Kidney (tissue), 13 donors: ENCODE measurements at regions not wholly inside any gene's neighbourhood (a gene's known extent, or its start where the extent isn't known, plus 50 kb on each side); places are given as distances from the start of the nearest gene placed in this dataset.
A peak's percentile ranks its signal among the peaks of the same experiment; 100 is the strongest.

Experiments used
- DNase-seq, 5 donors: peaks; one replicate each; pipeline ENCODE4 v3.0.0-alpha.2; 2013 to 2020
- FAIRE-seq: peaks from 2 replicates; lab custom pipeline; 2012; peaks lifted over from hg19 to GRCh38; lab: Jason Lieb, UNC
- H3K27ac ChIP-seq, 2 donors: one replicate each; pipeline ENCODE4 v1.7.0; 2013; ENCODE audit warnings: low read depth in 2 of 2, low read length in 2 of 2, inconsistent platforms in 1 of 2
- H3K27me3 ChIP-seq: one replicate; pipeline ENCODE4 v1.7.1; 2013; ENCODE audit warnings: low read length, inconsistent platforms; ENCODE audit not compliant: control insufficient read depth, insufficient read depth
- H3K36me3 ChIP-seq, 3 donors: one replicate each; pipeline versions ENCODE4 v1.7.0 to v1.7.1; 2013; ENCODE audit warnings: low read length in 3 of 3, control low read depth in 1 of 3, inconsistent platforms in 1 of 3; ENCODE audit not compliant: insufficient read depth in 3 of 3, control insufficient read depth in 2 of 3
- H3K4me1 ChIP-seq, 3 donors: one replicate each; pipeline versions ENCODE4 v1.7.0 to v1.7.1; 2013; ENCODE audit warnings: low read length in 3 of 3, inconsistent platforms in 1 of 3, low read depth in 1 of 3; ENCODE audit not compliant: control insufficient read depth in 2 of 3, insufficient read depth in 2 of 3
- H3K4me3 ChIP-seq, 3 donors: one replicate each; pipeline versions ENCODE4 v1.7.0 to v1.8.1; 2013; ENCODE audit warnings: low read length in 3 of 3, control low read depth in 1 of 3, inconsistent platforms in 1 of 3
- H3K9ac ChIP-seq, 3 donors: one replicate each; pipeline versions ENCODE4 v1.7.0 to v1.7.1; 2013; ENCODE audit warnings: low read length in 3 of 3, control low read depth in 1 of 3, inconsistent platforms in 1 of 3
- H3K9me3 ChIP-seq, 3 donors: one replicate each; pipeline versions ENCODE4 v1.7.0 to v1.7.1; 2013; ENCODE audit warnings: low read length in 3 of 3, control low read depth in 1 of 3, inconsistent platforms in 1 of 3; ENCODE audit not compliant: control insufficient read depth in 2 of 3, insufficient read depth in 1 of 3
- CTCF ChIP-seq: IDR thresholded peaks from 3 replicates; pipeline ENCODE4 v1.5.1; 2012; ENCODE audit warnings: mild to moderate bottlenecking, moderate library complexity, borderline replicate concordance; ENCODE audit not compliant: insufficient read depth; ENCODE audit errors: extremely low read depth
- intact Hi-C: fragments of 100-400 bp; cut with DNase I; formaldehyde crosslinking; loops from one replicate; pipeline ENCODE4 v1.11.1; 2022
- donor health status: control.
- donor health status: control.
- donor health status: control.
- donor health status: control.
- donor health status: control.
- donor health status: DM: yes; HTN: yes; CAD: no.
- donor health status: Normal renal cell carcinoma (clear cell type).

- FAIRE-seq: no peak
- Histone ChIP-seq H3K27ac (no peak overlapping the region), H3K36me3 (no peaks in the 10 kb centered on the region), H3K27me3 (no peaks in the 10 kb centered on the region), H3K4me3 (no peak overlapping the region), H3K4me1 (no peaks in the 10 kb centered on the region), H3K9me3 (no peaks in the 10 kb centered on the region), H3K9ac (no peak overlapping the region)
- intact Hi-C loops: no loop called here
- TF ChIP-seq CTCF: no peak
- peak in 1 of 5 donors; percentile 42 for DNase-seq
Observed at GRCh38 chr16:63904182-63904581, 1217.7 kb downstream of the CDH11 start.

GRCh38 chr16:63896383-63897109 is 1225.3 kb downstream of the CDH11 start:
- no peak overlapping the region for H3K9ac ChIP-seq
- FAIRE-seq: no peak
- H3K36me3 ChIP-seq: no peaks in the 10 kb centered on the region
- no peak for TF ChIP-seq CTCF
- H3K27me3 ChIP-seq: no peaks in the 10 kb centered on the region
- H3K9me3 ChIP-seq: no peaks in the 10 kb centered on the region
- no peak overlapping the region for H3K4me3 ChIP-seq
- DNase-seq: no peak
- no peaks in the 10 kb centered on the region for H3K4me1 ChIP-seq
- intact Hi-C loops: no loop called here
- no peak overlapping the region for H3K27ac ChIP-seq

- Histone ChIP-seq H3K36me3 (no peaks in the 10 kb centered on the region), H3K27me3 (no peaks in the 10 kb centered on the region), H3K4me1 (no peaks in the 10 kb centered on the region), H3K4me3 (no peak overlapping the region), H3K9me3 (no peaks in the 10 kb centered on the region), H3K9ac (no peak overlapping the region), H3K27ac (no peak overlapping the region)
- TF ChIP-seq CTCF: no peak
- FAIRE-seq (no peak), DNase-seq (no peak)
- intact Hi-C loops: no loop called here
Observed at GRCh38 chr16:63890723-63891122, 1231.1 kb downstream of the CDH11 start.

GRCh38 chr16:63890081-63890480 is 1231.8 kb downstream of the CDH11 start:
- H3K9ac ChIP-seq: no peak overlapping the region
- FAIRE-seq (no peak), DNase-seq (no peak)
- no peak for TF ChIP-seq CTCF
- H3K27ac ChIP-seq: no peak overlapping the region
- intact Hi-C loops: no loop called here
- no peak overlapping the region for H3K4me3 ChIP-seq
- H3K4me1 ChIP-seq: no peaks in the 10 kb centered on the region
- no peaks in the 10 kb centered on the region for H3K27me3 ChIP-seq
- no peaks in the 10 kb centered on the region for H3K36me3 ChIP-seq
- no peaks in the 10 kb centered on the region for H3K9me3 ChIP-seq
